Retinal pigment epithelial cell (primary cell): ENCODE measurements at regions not wholly inside any gene's neighbourhood (a gene's known extent, or its start where the extent isn't known, plus 50 kb on each side); places are given as distances from the start of the nearest gene placed in this dataset.

ENCODE experiments used
- DNase-seq: peaks from one replicate; pipeline ENCODE4 v3.0.0-alpha.2; 2010; ENCODE audit warnings: low read depth
- H3K4me3 ChIP-seq: 2 replicates; pipeline ENCODE4 v1.5.1; 2011; ENCODE audit warnings: mild to moderate bottlenecking, low read length, control low read depth, moderate library complexity
- CTCF ChIP-seq: conservative IDR thresholded peaks from 2 replicates; pipeline ENCODE4 v1.5.1; 2011; ENCODE audit warnings: low read depth, low read length, control low read depth, inconsistent platforms

- H3K4me3 ChIP-seq, result no peak overlapping the region
- TF ChIP-seq CTCF, result no peak
- DNase-seq, result no peak
These were observed 298.0 kb downstream of the C4orf33 start for GRCh38 chr4:129393976-129394375.

GRCh38 chr4:129394635-129395034 lies 298.7 kb downstream of the C4orf33 start:
- DNase-seq, result no peak
- no peak for TF ChIP-seq CTCF
- no peak overlapping the region for H3K4me3 ChIP-seq

GRCh38 chr4:129403848-129404247 lies 307.9 kb downstream of the C4orf33 start:
- no peak for DNase-seq
- TF ChIP-seq CTCF, result no peak
- H3K4me3 ChIP-seq, result no peak overlapping the region

- H3K4me3 ChIP-seq, result no peak overlapping the region
- no peak for TF ChIP-seq CTCF
- DNase-seq, result no peak
These were observed 314.2 kb downstream of the C4orf33 start for GRCh38 chr4:129410115-129410514.

GRCh38 chr4:129415004-129415403 lies 319.1 kb downstream of the C4orf33 start:
- no peak overlapping the region for H3K4me3 ChIP-seq
- DNase-seq, result no peak
- no peak for TF ChIP-seq CTCF

GRCh38 chr4:129420637-129421036 lies 324.7 kb downstream of the C4orf33 start:
- H3K4me3 ChIP-seq, result no peak overlapping the region
- no peak for DNase-seq
- TF ChIP-seq CTCF, result no peak

GRCh38 chr4:129422277-129422676 lies 326.3 kb downstream of the C4orf33 start:
- TF ChIP-seq CTCF, result no peak
- DNase-seq, result no peak
- H3K4me3 ChIP-seq, result no peak overlapping the region
